Right renal pelvis (tissue), 4 donors: ENCODE measurements at regions not wholly inside any gene's neighbourhood (a gene's known extent, or its start where the extent isn't known, plus 50 kb on each side); places are given as distances from the start of the nearest gene placed in this dataset.

ENCODE experiments used
- DNase-seq, 4 donors: peaks; one replicate each; pipeline ENCODE4 v3.0.0-alpha.2; 2013; ENCODE audit warnings: low read depth in 4 of 4, low spot score in 3 of 4, missing footprints in 1 of 4

DNA sequence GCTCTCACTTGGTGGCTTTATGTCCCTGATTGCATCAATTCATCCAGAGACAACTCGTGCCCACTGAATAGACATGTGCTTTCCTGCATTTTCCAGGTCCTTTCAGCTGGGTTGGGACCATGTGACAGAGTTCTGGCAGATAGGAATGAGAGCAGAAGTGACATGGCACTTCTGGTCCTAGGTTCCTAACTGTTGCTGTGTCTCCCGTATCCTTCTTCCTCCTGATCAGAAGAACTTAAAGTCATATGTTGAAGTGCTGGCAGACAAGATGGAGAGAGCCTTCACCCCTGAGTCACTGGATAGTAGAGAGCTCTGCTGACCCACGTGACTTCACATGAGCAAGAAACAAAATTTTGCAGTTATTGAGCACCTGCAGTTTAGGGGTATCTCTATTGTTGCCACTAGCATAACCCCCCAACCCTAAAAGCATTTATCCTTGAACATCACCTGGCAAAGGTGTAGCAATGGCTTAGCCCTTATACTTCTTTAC, 80.0 kb downstream of the NREP start:
- DNase-seq, result no peak

DNA sequence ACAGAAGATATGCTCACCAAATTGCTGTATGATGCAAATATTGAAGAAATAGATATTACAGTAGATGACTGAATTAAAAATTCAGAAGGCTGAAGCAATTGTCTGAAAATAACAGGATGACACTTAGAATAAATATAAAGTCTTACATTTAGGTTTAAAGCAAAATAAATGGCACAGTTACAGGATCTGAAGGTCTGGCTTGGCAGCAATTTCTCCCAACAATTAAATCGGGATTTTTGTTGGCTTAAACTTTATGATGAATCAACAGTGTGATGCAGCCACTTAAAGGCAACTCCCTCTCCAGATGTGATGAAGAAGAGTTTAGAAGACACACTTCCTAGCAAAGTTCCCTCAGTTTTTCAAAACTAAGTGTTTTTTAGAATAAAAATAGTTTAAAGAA, 80.5 kb downstream of the NREP start:
- no peak for DNase-seq

- DNase-seq, result no peak
Measured at GRCh38 chr5:111675201-111675934, 81.6 kb downstream of the NREP start.

DNA sequence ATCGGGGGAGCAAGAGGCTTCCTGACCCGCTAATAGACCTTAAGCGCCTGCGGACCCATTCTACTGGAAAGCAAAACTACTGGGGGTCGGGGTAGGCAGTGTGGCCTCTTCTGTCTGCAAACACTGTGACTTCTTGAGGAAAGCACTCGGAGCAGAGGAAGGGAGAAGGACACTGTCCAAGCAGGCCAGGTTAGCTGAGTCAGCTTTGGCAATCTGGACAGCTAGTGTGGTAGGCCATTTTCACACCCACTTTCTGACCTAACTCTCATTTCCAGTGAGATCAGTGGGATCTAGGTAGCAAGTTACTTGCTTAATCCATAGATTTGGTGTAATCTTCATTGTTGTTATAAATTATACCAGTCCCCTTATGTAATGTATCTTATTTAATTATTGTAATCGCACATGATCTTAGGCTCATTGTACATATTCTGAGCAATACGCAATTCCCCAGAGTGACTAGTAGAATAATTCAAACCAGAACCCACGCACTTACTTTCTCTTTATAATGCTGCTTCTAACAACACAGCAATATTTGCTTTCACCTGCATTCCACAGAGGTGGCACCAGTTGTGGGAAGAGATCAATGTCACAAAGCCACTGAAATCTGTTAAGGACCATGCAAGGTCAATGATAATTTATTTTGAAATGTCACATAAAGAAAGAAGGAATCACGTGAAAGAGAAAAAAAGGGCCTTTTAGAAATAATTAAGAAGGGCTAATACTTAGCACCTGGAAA, 82.9 kb downstream of the NREP start:
- DNase-seq, result no peak

- no peak for DNase-seq
Measured at GRCh38 chr5:111672099-111672498, 84.9 kb downstream of the NREP start.

DNA sequence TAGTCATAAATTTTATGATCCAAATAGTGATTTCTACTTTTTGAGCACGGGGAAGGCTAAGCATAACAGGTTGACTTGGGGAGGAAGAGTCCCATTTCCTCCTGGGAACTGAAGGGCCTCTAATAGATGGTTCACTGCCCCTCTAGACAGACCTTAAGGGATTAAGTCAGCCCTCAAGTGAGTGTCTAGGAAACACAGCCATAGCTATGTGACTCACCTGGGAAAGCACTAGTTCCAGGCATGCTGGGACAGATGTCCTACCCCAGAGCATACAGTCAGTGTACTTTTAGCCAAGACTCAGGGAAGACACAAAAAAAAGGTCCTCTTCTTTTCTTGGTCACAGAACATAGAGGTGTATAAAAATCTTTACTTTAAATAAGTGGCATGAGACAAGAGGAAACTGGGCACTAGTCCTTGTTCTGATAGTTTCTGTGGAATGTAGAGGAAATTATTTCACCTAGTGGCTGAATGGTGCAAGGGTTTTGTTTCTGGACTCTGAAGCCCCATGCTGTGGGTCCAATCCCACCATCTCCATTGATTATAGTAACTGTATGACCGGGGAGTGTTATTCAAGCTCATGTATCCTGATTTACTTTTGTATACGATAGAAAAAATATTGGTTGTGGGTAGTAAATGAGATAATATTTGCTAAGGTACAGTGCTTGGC, 86.0 kb downstream of the NREP start:
- no peak for DNase-seq

- no peak for DNase-seq
Measured at GRCh38 chr5:111668477-111669414, 88.2 kb downstream of the NREP start.

GRCh38 chr5:111667128-111667736, 89.8 kb downstream of the NREP start:
- DNase-seq, result no peak

DNA sequence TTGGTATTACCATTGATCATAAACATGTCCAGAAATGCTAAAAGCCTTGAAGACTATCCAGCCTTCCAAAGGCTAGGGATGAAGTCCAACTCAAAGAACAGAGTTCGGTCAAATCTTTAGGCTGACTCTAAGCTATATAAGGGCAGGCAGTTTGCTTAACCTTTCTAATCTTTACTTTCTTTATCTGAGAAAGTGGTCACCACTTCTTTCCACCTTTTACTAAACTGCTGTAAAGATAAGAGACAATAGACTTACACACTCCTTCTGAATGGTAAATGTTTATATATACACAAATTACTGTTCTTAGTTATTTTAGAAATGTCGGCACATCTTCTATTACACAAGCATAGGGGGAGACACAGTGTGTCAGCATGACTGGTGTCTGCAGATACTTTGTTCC, 100.4 kb downstream of the NREP start:
- DNase-seq, result no peak

DNA sequence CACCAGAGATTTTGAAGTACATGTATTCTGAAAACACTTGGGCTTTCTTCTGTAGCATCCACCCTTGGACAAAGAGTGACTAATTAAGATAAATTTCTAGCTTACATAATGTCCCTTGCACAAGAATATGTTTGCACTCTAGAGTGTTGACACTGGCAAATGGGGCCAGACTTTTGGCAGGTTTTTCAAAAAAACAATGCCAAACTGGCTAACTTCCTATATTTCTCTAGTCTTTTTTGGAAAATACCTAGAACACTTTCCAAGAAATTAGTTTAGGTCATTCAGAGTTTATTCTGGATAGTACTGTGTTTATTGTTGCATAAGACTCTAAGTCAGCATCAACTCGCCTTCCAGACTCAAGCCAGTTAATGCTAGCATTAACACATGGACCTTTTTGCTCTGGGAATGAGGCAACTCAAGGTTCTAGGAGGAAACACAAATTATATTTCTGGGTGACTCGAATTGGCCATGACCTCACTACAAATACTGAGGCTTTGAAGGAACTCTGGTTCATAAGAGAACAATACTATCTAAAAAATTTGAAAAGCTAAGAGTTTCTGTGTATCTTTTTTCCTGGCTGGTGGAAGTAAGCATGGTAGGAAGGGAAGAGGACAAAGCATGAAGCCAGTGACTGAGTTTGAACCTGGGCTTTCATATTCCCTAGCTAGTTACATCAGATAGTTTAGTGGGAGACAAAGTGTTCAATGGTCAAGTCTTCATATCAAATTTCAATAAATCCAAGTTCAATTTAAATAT, 101.6 kb downstream of the NREP start:
- no peak for DNase-seq

DNA sequence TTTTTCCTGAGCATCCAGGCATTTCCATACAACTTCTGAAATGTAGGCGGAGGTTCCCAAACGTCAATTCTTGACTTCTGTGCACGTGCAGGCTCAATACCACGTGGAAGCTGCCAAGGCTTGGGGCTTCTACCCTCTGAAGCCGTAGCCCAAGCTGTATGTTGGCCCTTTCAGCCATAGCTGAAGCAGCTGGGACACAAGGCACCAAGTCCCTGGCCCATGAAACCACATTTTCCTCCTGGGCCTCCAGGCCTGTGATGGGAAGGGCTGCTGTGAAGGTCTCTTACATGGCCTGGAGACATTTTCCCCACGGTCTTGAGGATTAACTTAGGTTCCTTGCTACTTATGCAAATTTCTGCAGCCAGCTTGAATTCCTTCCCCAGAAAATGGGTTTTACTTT, 103.6 kb downstream of the NREP start:
- DNase-seq, result no peak

- no peak for DNase-seq
Measured at GRCh38 chr5:111649516-111649915, 107.5 kb downstream of the NREP start.

DNA sequence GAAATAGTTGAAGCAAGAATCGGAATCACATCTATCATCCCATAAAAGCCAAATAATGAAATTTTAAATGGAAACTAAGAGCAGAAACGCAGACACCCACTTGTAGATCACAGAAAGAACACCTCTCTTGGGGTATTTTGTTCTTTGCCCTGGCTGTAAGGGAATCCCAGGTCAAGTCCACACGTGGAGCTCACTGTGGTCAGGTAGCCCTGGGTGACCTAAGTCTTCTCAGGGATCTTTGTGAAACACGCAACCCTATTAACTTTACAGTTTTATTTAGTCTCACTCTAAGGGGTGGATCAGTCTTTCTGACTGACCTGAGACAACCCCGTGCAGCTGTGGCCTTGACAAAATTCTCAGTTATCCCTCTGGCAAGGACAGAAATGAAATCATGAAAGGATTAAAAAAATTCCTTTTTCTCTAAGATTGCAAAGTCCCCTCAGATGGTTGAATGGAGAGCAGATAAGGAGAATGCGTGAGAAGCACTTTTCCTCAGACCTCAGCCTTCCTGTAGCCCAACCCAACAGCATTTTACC, 111.6 kb downstream of the NREP start:
- no peak for DNase-seq

- no peak for DNase-seq
Measured at GRCh38 chr5:111643499-111643898, 113.5 kb downstream of the NREP start.

- no peak for DNase-seq
Measured at GRCh38 chr5:111641533-111642233, 115.3 kb downstream of the NREP start.

DNA sequence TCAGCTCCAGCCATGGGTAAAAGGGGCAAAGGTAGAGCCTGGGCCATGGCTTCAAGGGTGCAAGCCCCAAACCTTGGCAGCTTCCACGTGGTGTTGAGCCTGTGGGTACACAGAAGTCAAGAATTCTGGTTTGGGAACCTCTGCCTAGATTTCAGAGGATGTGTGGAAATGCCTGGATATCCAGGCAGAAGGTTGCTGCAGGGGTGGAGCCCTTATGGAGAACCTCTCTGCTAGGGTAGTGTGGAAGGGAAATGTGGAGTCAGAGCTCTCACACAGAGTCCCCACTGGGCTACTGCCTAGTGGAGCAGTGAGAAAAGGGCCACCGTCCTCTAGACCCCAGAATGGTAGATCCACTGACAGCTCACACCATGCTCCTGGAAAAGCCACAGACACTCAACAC, 117.1 kb downstream of the NREP start:
- DNase-seq, result no peak

DNA sequence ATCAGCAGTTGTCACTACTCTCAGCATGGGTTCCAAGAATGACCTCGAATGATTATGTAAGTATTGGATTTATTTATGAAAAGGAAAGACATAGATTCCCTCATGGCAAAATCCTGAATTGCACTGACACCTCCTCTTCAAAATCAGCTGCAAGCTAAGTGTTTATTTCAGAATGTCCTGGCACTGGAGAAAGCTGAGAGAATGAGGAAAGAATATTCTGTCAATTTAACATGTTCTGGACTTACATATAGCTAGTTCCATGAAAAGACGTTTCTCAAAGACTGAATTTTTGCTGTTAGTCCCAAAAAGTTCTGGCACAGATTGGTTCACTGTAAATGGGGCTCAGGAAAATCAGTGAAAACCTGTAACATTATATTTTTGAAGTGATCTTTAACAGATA, 120.3 kb downstream of the NREP start:
- DNase-seq, result no peak

GRCh38 chr5:111635916-111636570, 121.0 kb downstream of the NREP start:
- no peak for DNase-seq
